HG03565 (cell line): ENCODE measurements at regions not wholly inside any gene's neighbourhood (a gene's known extent, or its start where the extent isn't known, plus 50 kb on each side); places are given as distances from the start of the nearest gene placed in this dataset.
"Not testable (repeated sequence)": the region's sequence is repeated elsewhere in the genome, so short reads cannot be mapped to it uniquely, and the experiment has no call there.

Experiments used
- ATAC-seq: cut with Tn5 transposase; IDR thresholded peaks from one replicate; pipeline ENCODE4 v1.9.1; 2021; ENCODE audit warnings: mild to moderate bottlenecking, moderate library complexity; ENCODE audit not compliant: unreplicated experiment

GRCh38 chr2:12549641-12550040 is 167.1 kb upstream of the TRIB2 start:
- ATAC-seq: no peak

GRCh38 chr2:12552092-12552491 is 164.6 kb upstream of the TRIB2 start:
- no peak for ATAC-seq

- peak; percentile 20 for ATAC-seq
Observed at GRCh38 chr2:12554224-12555011, 162.3 kb upstream of the TRIB2 start.

GRCh38 chr2:12555012-12555645 is 161.6 kb upstream of the TRIB2 start:
- peak; percentile 42 for ATAC-seq

- no peak for ATAC-seq
Observed at GRCh38 chr2:12556762-12557161, 160.0 kb upstream of the TRIB2 start.

GRCh38 chr2:12557688-12558087 is 159.0 kb upstream of the TRIB2 start:
- ATAC-seq: no peak

- no peak for ATAC-seq
Observed at GRCh38 chr2:12558519-12558918, 158.2 kb upstream of the TRIB2 start.

GRCh38 chr2:12560618-12561017 is 156.1 kb upstream of the TRIB2 start:
- no peak for ATAC-seq

- no peak for ATAC-seq
Observed at GRCh38 chr2:12567411-12567810, 149.3 kb upstream of the TRIB2 start.

- ATAC-seq: not testable (repeated sequence)
Observed at GRCh38 chr2:12569510-12569909, 147.2 kb upstream of the TRIB2 start.

- not testable (repeated sequence) for ATAC-seq
Observed at GRCh38 chr2:12569929-12570328, 146.8 kb upstream of the TRIB2 start.

GRCh38 chr2:12577091-12577490 is 139.6 kb upstream of the TRIB2 start:
- ATAC-seq: no peak

GRCh38 chr2:12577567-12578253 is 139.0 kb upstream of the TRIB2 start:
- ATAC-seq: no peak

GRCh38 chr2:12579018-12579417 is 137.7 kb upstream of the TRIB2 start:
- no peak for ATAC-seq

- ATAC-seq: no peak
Observed at GRCh38 chr2:12584338-12584737, 132.4 kb upstream of the TRIB2 start.

GRCh38 chr2:12585784-12586183 is 131.0 kb upstream of the TRIB2 start:
- ATAC-seq: no peak

GRCh38 chr2:12587228-12587627 is 129.5 kb upstream of the TRIB2 start:
- no peak for ATAC-seq

GRCh38 chr2:12587729-12588522 is 128.8 kb upstream of the TRIB2 start:
- ATAC-seq: peak; percentile 89

- no peak for ATAC-seq
Observed at GRCh38 chr2:12588986-12589385, 127.8 kb upstream of the TRIB2 start.

- no peak for ATAC-seq
Observed at GRCh38 chr2:12589802-12590320, 126.9 kb upstream of the TRIB2 start.

GRCh38 chr2:12592296-12592695 is 124.4 kb upstream of the TRIB2 start:
- ATAC-seq: no peak
